Fibroblast of lung (primary cell): ENCODE measurements at regions not wholly inside any gene's neighbourhood (a gene's known extent, or its start where the extent isn't known, plus 50 kb on each side); places are given as distances from the start of the nearest gene placed in this dataset.

Experiments used
- DNase-seq, 2 donors: peaks; one replicate each; pipeline versions ENCODE4 v3.0.0 to v3.0.0-alpha.2; 2010; ENCODE audit warnings: low read depth in 2 of 2
- H2AFZ ChIP-seq: 2 replicates; pipeline ENCODE4 v1.5.1; 2012; ENCODE audit warnings: low read length, control low read depth, inconsistent platforms
- H3K27ac ChIP-seq: 2 replicates; pipeline ENCODE4 v1.5.1; 2011; ENCODE audit warnings: low read length, control low read depth; ENCODE audit not compliant: insufficient read depth
- H3K27me3 ChIP-seq: 2 replicates; pipeline ENCODE4 v1.5.1; 2011; ENCODE audit warnings: mild to moderate bottlenecking, low read length; ENCODE audit not compliant: control insufficient read depth, insufficient read depth
- H3K36me3 ChIP-seq: 2 replicates; pipeline ENCODE4 v1.5.1; 2011; ENCODE audit warnings: low read length; ENCODE audit not compliant: control insufficient read depth, insufficient read depth
- H3K4me1 ChIP-seq: 2 replicates; pipeline ENCODE4 v1.5.1; 2011; ENCODE audit warnings: low read length; ENCODE audit not compliant: control insufficient read depth, insufficient read depth; ENCODE audit errors: extremely low read depth
- H3K4me2 ChIP-seq: 2 replicates; pipeline ENCODE4 v1.5.1; 2011; ENCODE audit warnings: low read length, control low read depth; ENCODE audit not compliant: insufficient read depth; ENCODE audit errors: extremely low read depth
- H3K4me3 ChIP-seq, 4 experiments: fragments of 200-600 bp in 1 of 4; sonication (generic) in 1 of 4; replicated peaks in 1 of 4; 2 replicates each; pipeline ENCODE4 v1.5.1; 2011 to 2016; ENCODE audit warnings: low read length in 4 of 4, low read depth in 3 of 4, mild to moderate bottlenecking in 3 of 4, control low read depth in 2 of 4, inconsistent platforms in 1 of 4, mixed read lengths in 1 of 4; ENCODE audit not compliant: insufficient read depth in 1 of 4; ENCODE audit errors: control extremely low read depth in 1 of 4
- H3K79me2 ChIP-seq: 2 replicates; pipeline ENCODE4 v1.5.1; 2012; ENCODE audit warnings: mild to moderate bottlenecking, low read length, inconsistent platforms; ENCODE audit not compliant: control insufficient read depth, insufficient read depth
- H3K9ac ChIP-seq: 2 replicates; pipeline ENCODE4 v1.5.1; 2011; ENCODE audit warnings: mild to moderate bottlenecking, low read length, control low read depth; ENCODE audit not compliant: insufficient read depth
- H3K9me3 ChIP-seq: 2 replicates; pipeline ENCODE4 v1.5.1; 2012; ENCODE audit warnings: low read depth, low read length; ENCODE audit not compliant: control insufficient read depth, insufficient read depth
- H4K20me1 ChIP-seq: 2 replicates; pipeline ENCODE4 v1.5.1; 2011; ENCODE audit warnings: low read length; ENCODE audit not compliant: control insufficient read depth, insufficient read depth; ENCODE audit errors: extremely low read depth
- EZH2 ChIP-seq: IDR thresholded peaks from 2 replicates; pipeline ENCODE4 v1.5.1; 2012; ENCODE audit warnings: low read length, control low read depth, mild to moderate bottlenecking; ENCODE audit errors: missing control alignments
- TF ChIP-seq, protein P1 (sequence below), 2 donors: IDR thresholded peaks in 1 of 2; conservative IDR thresholded peaks in 1 of 2; 1 replicate in 1 of 2; 2 replicates in 1 of 2; pipeline ENCODE4 v1.5.1; 2011 to 2012; ENCODE audit warnings: low read length in 2 of 2, control low read depth in 1 of 2, inconsistent platforms in 1 of 2, low read depth in 1 of 2, mild to moderate bottlenecking in 1 of 2

DNA sequence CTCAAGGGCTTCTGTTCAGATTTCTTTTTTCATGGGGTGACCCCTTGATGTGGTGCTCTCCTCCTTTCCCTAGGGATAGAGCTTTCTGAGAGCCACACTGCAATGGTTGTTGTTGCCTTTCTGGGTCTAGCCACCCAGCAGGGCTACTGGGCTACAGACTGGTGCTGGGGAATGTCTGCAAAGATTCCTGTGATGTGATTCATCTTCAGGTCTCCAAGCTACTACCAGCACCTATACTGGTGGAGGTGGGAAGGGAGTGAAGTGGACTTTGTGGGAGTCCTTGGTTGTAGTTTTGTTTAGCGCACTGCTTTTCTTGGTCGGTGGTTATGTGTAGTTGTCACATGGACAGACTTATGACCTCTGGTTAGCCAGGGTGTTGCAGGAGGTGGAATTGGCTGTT lies 392.3 kb upstream of the CNTN6 start:
- Histone ChIP-seq H3K4me2 (no peak overlapping the region), H2AFZ (no peak overlapping the region), H3K36me3 (no peaks in the 10 kb centered on the region), H3K9me3 (no peaks in the 10 kb centered on the region), H3K9ac (no peak overlapping the region), H3K4me3 (no peak overlapping the region), H3K27me3 (no peaks in the 10 kb centered on the region), H4K20me1 (no peaks in the 10 kb centered on the region), H3K27ac (no peak overlapping the region), H3K4me1 (no peaks in the 10 kb centered on the region), H3K79me2 (no peaks in the 10 kb centered on the region)
- no peak for DNase-seq
- no peak for TF ChIP-seq EZH2
- TF ChIP-seq, protein P1, sequence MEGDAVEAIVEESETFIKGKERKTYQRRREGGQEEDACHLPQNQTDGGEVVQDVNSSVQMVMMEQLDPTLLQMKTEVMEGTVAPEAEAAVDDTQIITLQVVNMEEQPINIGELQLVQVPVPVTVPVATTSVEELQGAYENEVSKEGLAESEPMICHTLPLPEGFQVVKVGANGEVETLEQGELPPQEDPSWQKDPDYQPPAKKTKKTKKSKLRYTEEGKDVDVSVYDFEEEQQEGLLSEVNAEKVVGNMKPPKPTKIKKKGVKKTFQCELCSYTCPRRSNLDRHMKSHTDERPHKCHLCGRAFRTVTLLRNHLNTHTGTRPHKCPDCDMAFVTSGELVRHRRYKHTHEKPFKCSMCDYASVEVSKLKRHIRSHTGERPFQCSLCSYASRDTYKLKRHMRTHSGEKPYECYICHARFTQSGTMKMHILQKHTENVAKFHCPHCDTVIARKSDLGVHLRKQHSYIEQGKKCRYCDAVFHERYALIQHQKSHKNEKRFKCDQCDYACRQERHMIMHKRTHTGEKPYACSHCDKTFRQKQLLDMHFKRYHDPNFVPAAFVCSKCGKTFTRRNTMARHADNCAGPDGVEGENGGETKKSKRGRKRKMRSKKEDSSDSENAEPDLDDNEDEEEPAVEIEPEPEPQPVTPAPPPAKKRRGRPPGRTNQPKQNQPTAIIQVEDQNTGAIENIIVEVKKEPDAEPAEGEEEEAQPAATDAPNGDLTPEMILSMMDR (conservative IDR thresholded peaks at IDR 0.05 in 1 of 2, IDR thresholded peaks at IDR 0.05 in 1 of 2; ENCODE audit: low read depth in 1 of 2, low read length in 2 of 2), result no peak

DNA sequence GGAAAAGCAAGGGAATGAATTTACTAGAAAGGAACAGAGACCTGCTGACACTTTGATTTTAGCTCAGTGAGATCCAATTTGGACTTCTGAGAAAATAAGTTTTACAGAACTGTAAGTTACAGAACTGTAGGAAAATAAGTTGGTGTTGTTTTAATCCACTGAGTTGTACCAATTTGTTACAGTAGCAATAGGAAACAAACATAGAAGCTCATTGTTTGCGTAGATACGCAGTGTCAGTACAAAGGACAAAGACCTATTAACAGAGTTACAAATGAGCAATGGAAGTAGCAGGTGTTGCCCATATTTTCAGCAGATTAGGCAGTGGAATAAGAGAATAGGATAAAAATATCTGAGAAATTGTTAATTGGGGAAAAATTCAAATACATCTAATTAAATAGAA lies 385.8 kb upstream of the CNTN6 start:
- H3K27ac ChIP-seq, result no peak overlapping the region
- no peak overlapping the region for H3K4me3 ChIP-seq
- H3K27me3 ChIP-seq, result no peaks in the 10 kb centered on the region
- H4K20me1 ChIP-seq, result no peaks in the 10 kb centered on the region
- no peak overlapping the region for H2AFZ ChIP-seq
- no peak overlapping the region for H3K9ac ChIP-seq
- H3K4me1 ChIP-seq, result no peaks in the 10 kb centered on the region
- DNase-seq, result no peak
- TF ChIP-seq, protein P1 (conservative IDR thresholded peaks at IDR 0.05 in 1 of 2, IDR thresholded peaks at IDR 0.05 in 1 of 2; ENCODE audit: low read depth in 1 of 2, low read length in 2 of 2), result no peak
- no peak for TF ChIP-seq EZH2
- no peak overlapping the region for H3K4me2 ChIP-seq
- H3K79me2 ChIP-seq, result no peaks in the 10 kb centered on the region
- H3K9me3 ChIP-seq, result no peaks in the 10 kb centered on the region
- no peaks in the 10 kb centered on the region for H3K36me3 ChIP-seq

DNA sequence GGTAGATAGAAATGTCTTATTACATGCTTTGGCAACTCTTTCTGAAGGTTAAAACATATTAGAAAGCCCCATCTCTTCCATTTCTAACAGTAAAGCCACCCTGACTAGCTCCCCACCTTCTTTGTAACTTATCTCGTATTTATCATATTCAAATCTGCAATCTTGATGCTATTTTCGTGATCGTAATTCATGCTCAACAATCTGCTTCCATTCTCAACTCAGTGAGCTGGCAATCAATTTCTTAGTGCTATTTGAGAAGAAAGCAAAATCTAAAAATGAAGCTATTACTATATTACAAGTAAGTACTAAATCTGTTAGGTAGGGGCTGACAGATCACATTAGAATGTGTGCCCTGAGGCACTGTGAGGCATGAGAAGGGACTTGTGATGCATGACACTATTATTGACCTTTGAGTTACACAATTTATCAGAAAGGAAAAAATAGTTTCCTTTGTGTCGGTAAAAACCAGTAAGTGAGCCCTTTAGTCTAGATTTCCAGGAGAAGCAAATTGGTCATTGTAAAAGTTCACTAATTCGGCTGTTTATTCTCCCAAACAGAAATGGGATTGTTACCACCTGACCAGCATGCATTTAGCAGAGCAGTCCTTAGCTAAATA lies 379.7 kb upstream of the CNTN6 start:
- H3K27me3 ChIP-seq, result no peaks in the 10 kb centered on the region
- H4K20me1 ChIP-seq, result no peaks in the 10 kb centered on the region
- no peak overlapping the region for H3K27ac ChIP-seq
- H3K9me3 ChIP-seq, result no peaks in the 10 kb centered on the region
- H3K36me3 ChIP-seq, result no peaks in the 10 kb centered on the region
- no peaks in the 10 kb centered on the region for H3K79me2 ChIP-seq
- TF ChIP-seq, protein P1 (conservative IDR thresholded peaks at IDR 0.05 in 1 of 2, IDR thresholded peaks at IDR 0.05 in 1 of 2; ENCODE audit: low read depth in 1 of 2, low read length in 2 of 2), result no peak
- no peak for TF ChIP-seq EZH2
- no peak overlapping the region for H3K9ac ChIP-seq
- H2AFZ ChIP-seq, result no peak overlapping the region
- H3K4me2 ChIP-seq, result no peak overlapping the region
- H3K4me1 ChIP-seq, result no peaks in the 10 kb centered on the region
- no peak overlapping the region for H3K4me3 ChIP-seq
- DNase-seq, result no peak
